ENCODE measurements at regions not wholly inside any gene's neighbourhood (a gene's known extent, or its start where the extent isn't known, plus 50 kb on each side); places are given as distances from the start of the nearest gene placed in this dataset.

GRCh38 chr21:16075649-16076282, 346.0 kb downstream of the USP25 start:
- TF ChIP-seq CTCF (conservative IDR thresholded peaks at IDR 0.05): no peak
- TF ChIP-seq ZFX (IDR thresholded peaks at IDR 0.05): no peak

All from C4-2B (cell line).